ENCODE measurements at regions not wholly inside any gene's neighbourhood (a gene's known extent, or its start where the extent isn't known, plus 50 kb on each side); places are given as distances from the start of the nearest gene placed in this dataset.

- peaks cover 6% of the 10 kb centered on the region for H3K4me1 Mint-ChIP-seq (ENCODE audit: low read depth)
- no peak for DNase-seq (ENCODE audit: low spot score)
- H3K36me3 Mint-ChIP-seq (ENCODE audit: low read depth): no peaks in the 10 kb centered on the region
- H3K27ac Mint-ChIP-seq (ENCODE audit: unreplicated experiment): no peak overlapping the region
- H3K27me3 Mint-ChIP-seq (ENCODE audit: low read depth): peaks cover 9% of the 10 kb centered on the region
- H3K9me3 Mint-ChIP-seq (ENCODE audit: low read depth): no peaks in the 10 kb centered on the region
- no peak for TF ChIP-seq CTCF (IDR thresholded peaks at IDR 0.05)
- H3K4me3 Mint-ChIP-seq (ENCODE audit: unreplicated experiment): no peak overlapping the region
These were observed 1386.3 kb downstream of the SUCLG1 start for GRCh38 chr2:83072767-83073166.

- Mint-ChIP-seq H3K27ac (ENCODE audit: unreplicated experiment) (no peak overlapping the region), H3K4me1 (ENCODE audit: low read depth) (peaks cover 6% of the 10 kb centered on the region), H3K36me3 (ENCODE audit: low read depth) (no peaks in the 10 kb centered on the region), H3K4me3 (ENCODE audit: unreplicated experiment) (no peak overlapping the region), H3K27me3 (ENCODE audit: low read depth) (peaks cover 9% of the 10 kb centered on the region), H3K9me3 (ENCODE audit: low read depth) (peaks cover 2% of the 10 kb centered on the region)
- no peak for DNase-seq (ENCODE audit: low spot score)
- TF ChIP-seq CTCF (IDR thresholded peaks at IDR 0.05): no peak
These were observed 1387.2 kb downstream of the SUCLG1 start for GRCh38 chr2:83071914-83072313.

GRCh38 chr2:83071352-83071751 lies 1387.7 kb downstream of the SUCLG1 start:
- Mint-ChIP-seq H3K36me3 (ENCODE audit: low read depth) (no peaks in the 10 kb centered on the region), H3K4me3 (ENCODE audit: unreplicated experiment) (no peak overlapping the region), H3K27ac (ENCODE audit: unreplicated experiment) (no peak overlapping the region), H3K4me1 (ENCODE audit: low read depth) (peaks cover 6% of the 10 kb centered on the region), H3K9me3 (ENCODE audit: low read depth) (peaks cover 5% of the 10 kb centered on the region), H3K27me3 (ENCODE audit: low read depth) (peaks cover 9% of the 10 kb centered on the region)
- DNase-seq (ENCODE audit: low spot score): no peak
- TF ChIP-seq CTCF (IDR thresholded peaks at IDR 0.05): no peak

GRCh38 chr2:83069724-83070123 lies 1389.4 kb downstream of the SUCLG1 start:
- peaks cover 6% of the 10 kb centered on the region for H3K4me1 Mint-ChIP-seq (ENCODE audit: low read depth)
- H3K9me3 Mint-ChIP-seq (ENCODE audit: low read depth): peaks cover 5% of the 10 kb centered on the region
- H3K4me3 Mint-ChIP-seq (ENCODE audit: unreplicated experiment): no peak overlapping the region
- no peaks in the 10 kb centered on the region for H3K36me3 Mint-ChIP-seq (ENCODE audit: low read depth)
- H3K27me3 Mint-ChIP-seq (ENCODE audit: low read depth): peaks cover 7% of the 10 kb centered on the region
- no peak for TF ChIP-seq CTCF (IDR thresholded peaks at IDR 0.05)
- no peak overlapping the region for H3K27ac Mint-ChIP-seq (ENCODE audit: unreplicated experiment)
- no peak for DNase-seq (ENCODE audit: low spot score)

GRCh38 chr2:83068714-83069113 lies 1390.4 kb downstream of the SUCLG1 start:
- Mint-ChIP-seq H3K4me3 (ENCODE audit: unreplicated experiment) (no peak overlapping the region), H3K36me3 (ENCODE audit: low read depth) (no peaks in the 10 kb centered on the region), H3K9me3 (ENCODE audit: low read depth) (peaks cover 5% of the 10 kb centered on the region), H3K4me1 (ENCODE audit: low read depth) (peaks cover 6% of the 10 kb centered on the region), H3K27me3 (ENCODE audit: low read depth) (peaks cover 6% of the 10 kb centered on the region), H3K27ac (ENCODE audit: unreplicated experiment) (no peak overlapping the region)
- DNase-seq (ENCODE audit: low spot score): no peak
- TF ChIP-seq CTCF (IDR thresholded peaks at IDR 0.05): no peak

Measured in chondrocyte (in vitro differentiated cells).